ENCODE measurements at regions not wholly inside any gene's neighbourhood (a gene's known extent, or its start where the extent isn't known, plus 50 kb on each side); places are given as distances from the start of the nearest gene placed in this dataset.

GRCh38 chr2:136363900-136364299 lies 246.0 kb upstream of the CXCR4 start:
- DNase-seq = no peak
- Histone ChIP-seq H3K9ac (ENCODE audit: low read length) (no peak overlapping the region), H3K9me2 (replicated peaks; ENCODE audit: insufficient read depth, low read length) (no peaks in the 10 kb centered on the region), H4K20me1 (ENCODE audit: insufficient read depth, low read depth, low read length) (no peaks in the 10 kb centered on the region), H3K36me3 (ENCODE audit: insufficient read depth, low read length) (no peaks in the 10 kb centered on the region), H3K4me1 (ENCODE audit: low read length) (no peaks in the 10 kb centered on the region), H3K27me3 (ENCODE audit: low read length) (no peaks in the 10 kb centered on the region), H3K9me3 (ENCODE audit: low read length) (no peaks in the 10 kb centered on the region), H3K27ac (ENCODE audit: low read length) (no peak overlapping the region), H3K4me2 (ENCODE audit: low read depth, low read length, poor library complexity, severe bottlenecking) (no peak overlapping the region), H3K79me2 (ENCODE audit: low read length) (no peaks in the 10 kb centered on the region), H3K4me3 (ENCODE audit: low read length) (no peak overlapping the region), H2AFZ (ENCODE audit: low read length) (no peak overlapping the region)

GRCh38 chr2:136363470-136363869 lies 245.5 kb upstream of the CXCR4 start:
- H3K4me2 ChIP-seq (ENCODE audit: low read depth, low read length, poor library complexity, severe bottlenecking) = no peak overlapping the region
- DNase-seq = no peak
- H3K79me2 ChIP-seq (ENCODE audit: low read length) = no peaks in the 10 kb centered on the region
- H3K4me3 ChIP-seq (ENCODE audit: low read length) = no peak overlapping the region
- H3K27ac ChIP-seq (ENCODE audit: low read length) = no peak overlapping the region
- H3K27me3 ChIP-seq (ENCODE audit: low read length) = no peaks in the 10 kb centered on the region
- no peaks in the 10 kb centered on the region for H3K9me3 ChIP-seq (ENCODE audit: low read length)
- H3K9ac ChIP-seq (ENCODE audit: low read length) = no peak overlapping the region
- H4K20me1 ChIP-seq (ENCODE audit: insufficient read depth, low read depth, low read length) = no peaks in the 10 kb centered on the region
- H2AFZ ChIP-seq (ENCODE audit: low read length) = no peak overlapping the region
- no peaks in the 10 kb centered on the region for H3K36me3 ChIP-seq (ENCODE audit: insufficient read depth, low read length)
- H3K4me1 ChIP-seq (ENCODE audit: low read length) = no peaks in the 10 kb centered on the region
- H3K9me2 ChIP-seq (replicated peaks; ENCODE audit: insufficient read depth, low read length) = no peaks in the 10 kb centered on the region

DNA sequence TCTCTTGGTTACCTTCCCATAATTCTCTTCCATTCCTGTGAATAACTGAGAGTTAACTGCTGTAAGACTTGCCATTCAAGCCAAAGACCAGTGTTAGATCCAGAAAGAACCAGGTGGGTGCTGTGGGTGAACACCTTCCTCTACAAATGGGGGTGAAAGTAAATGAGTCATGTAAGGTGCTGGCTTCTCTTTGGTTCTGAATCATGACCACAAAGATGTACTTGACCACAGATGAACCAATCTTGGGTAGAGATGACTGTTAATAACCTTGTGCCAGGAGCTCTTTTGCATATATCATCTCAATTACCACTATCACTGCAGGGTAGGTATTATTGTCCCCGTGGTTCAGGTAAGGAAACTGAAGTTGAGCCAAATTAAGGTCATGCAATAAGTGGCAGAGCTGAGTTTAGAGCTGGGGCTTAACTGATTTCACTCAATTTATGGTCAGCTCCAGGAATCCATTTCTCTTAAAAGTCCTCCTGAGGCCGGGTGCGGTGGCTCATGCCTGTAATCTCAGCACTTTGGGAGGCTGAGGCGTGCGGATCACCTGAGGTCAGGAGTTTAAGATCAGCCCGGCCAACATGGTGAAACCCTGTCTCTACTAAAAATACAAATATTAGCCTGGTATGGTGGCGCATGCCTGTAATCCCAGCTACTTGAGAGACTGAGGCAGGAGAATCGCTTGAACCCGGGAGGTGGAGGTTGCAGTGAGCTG lies 244.9 kb upstream of the CXCR4 start:
- no peaks in the 10 kb centered on the region for H3K4me1 ChIP-seq (ENCODE audit: low read length)
- no peaks in the 10 kb centered on the region for H3K9me2 ChIP-seq (replicated peaks; ENCODE audit: insufficient read depth, low read length)
- H3K79me2 ChIP-seq (ENCODE audit: low read length) = no peaks in the 10 kb centered on the region
- H3K9me3 ChIP-seq (ENCODE audit: low read length) = no peaks in the 10 kb centered on the region
- no peak overlapping the region for H3K9ac ChIP-seq (ENCODE audit: low read length)
- H3K36me3 ChIP-seq (ENCODE audit: insufficient read depth, low read length) = no peaks in the 10 kb centered on the region
- no peaks in the 10 kb centered on the region for H3K27me3 ChIP-seq (ENCODE audit: low read length)
- H3K4me2 ChIP-seq (ENCODE audit: low read depth, low read length, poor library complexity, severe bottlenecking) = no peak overlapping the region
- no peak overlapping the region for H3K27ac ChIP-seq (ENCODE audit: low read length)
- no peaks in the 10 kb centered on the region for H4K20me1 ChIP-seq (ENCODE audit: insufficient read depth, low read depth, low read length)
- no peak overlapping the region for H2AFZ ChIP-seq (ENCODE audit: low read length)
- no peak for DNase-seq
- H3K4me3 ChIP-seq (ENCODE audit: low read length) = no peak overlapping the region

DNA sequence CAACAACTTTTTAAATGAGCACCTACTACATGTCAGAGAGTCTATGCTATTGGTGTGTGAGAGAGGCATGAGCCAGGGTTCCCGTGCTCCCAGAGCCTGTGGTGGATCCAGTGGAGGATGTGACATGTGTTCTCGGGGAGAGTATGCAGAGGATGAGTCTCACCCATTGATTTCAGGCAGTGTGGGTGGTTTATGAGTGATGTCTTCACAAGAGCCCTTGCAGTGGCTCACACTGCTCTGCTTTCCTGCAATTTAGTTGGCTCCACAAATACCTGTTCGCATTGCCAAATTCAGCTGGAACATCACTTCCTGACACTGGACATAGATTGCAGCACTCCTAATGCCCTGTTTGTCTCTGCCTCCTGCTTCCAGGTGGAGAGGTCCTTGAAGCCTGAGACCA lies 243.6 kb upstream of the CXCR4 start:
- no peaks in the 10 kb centered on the region for H3K79me2 ChIP-seq (ENCODE audit: low read length)
- no peaks in the 10 kb centered on the region for H3K9me2 ChIP-seq (replicated peaks; ENCODE audit: insufficient read depth, low read length)
- H3K36me3 ChIP-seq (ENCODE audit: insufficient read depth, low read length) = no peaks in the 10 kb centered on the region
- DNase-seq = no peak
- no peaks in the 10 kb centered on the region for H4K20me1 ChIP-seq (ENCODE audit: insufficient read depth, low read depth, low read length)
- no peaks in the 10 kb centered on the region for H3K9me3 ChIP-seq (ENCODE audit: low read length)
- no peak overlapping the region for H3K9ac ChIP-seq (ENCODE audit: low read length)
- no peak overlapping the region for H3K4me3 ChIP-seq (ENCODE audit: low read length)
- no peaks in the 10 kb centered on the region for H3K4me1 ChIP-seq (ENCODE audit: low read length)
- no peak overlapping the region for H3K27ac ChIP-seq (ENCODE audit: low read length)
- no peak overlapping the region for H3K4me2 ChIP-seq (ENCODE audit: low read depth, low read length, poor library complexity, severe bottlenecking)
- no peak overlapping the region for H2AFZ ChIP-seq (ENCODE audit: low read length)
- no peaks in the 10 kb centered on the region for H3K27me3 ChIP-seq (ENCODE audit: low read length)

- Histone ChIP-seq H2AFZ (ENCODE audit: low read length) (no peak overlapping the region), H4K20me1 (ENCODE audit: insufficient read depth, low read depth, low read length) (no peaks in the 10 kb centered on the region), H3K4me2 (ENCODE audit: low read depth, low read length, poor library complexity, severe bottlenecking) (no peak overlapping the region), H3K27ac (ENCODE audit: low read length) (no peak overlapping the region), H3K27me3 (ENCODE audit: low read length) (no peaks in the 10 kb centered on the region), H3K79me2 (ENCODE audit: low read length) (no peaks in the 10 kb centered on the region), H3K9ac (ENCODE audit: low read length) (no peak overlapping the region), H3K4me3 (ENCODE audit: low read length) (no peak overlapping the region), H3K9me2 (replicated peaks; ENCODE audit: insufficient read depth, low read length) (no peaks in the 10 kb centered on the region), H3K36me3 (ENCODE audit: insufficient read depth, low read length) (no peaks in the 10 kb centered on the region), H3K4me1 (ENCODE audit: low read length) (no peaks in the 10 kb centered on the region), H3K9me3 (ENCODE audit: low read length) (no peaks in the 10 kb centered on the region)
- no peak for DNase-seq
Observed at GRCh38 chr2:136360790-136361189, 242.8 kb upstream of the CXCR4 start.

DNA sequence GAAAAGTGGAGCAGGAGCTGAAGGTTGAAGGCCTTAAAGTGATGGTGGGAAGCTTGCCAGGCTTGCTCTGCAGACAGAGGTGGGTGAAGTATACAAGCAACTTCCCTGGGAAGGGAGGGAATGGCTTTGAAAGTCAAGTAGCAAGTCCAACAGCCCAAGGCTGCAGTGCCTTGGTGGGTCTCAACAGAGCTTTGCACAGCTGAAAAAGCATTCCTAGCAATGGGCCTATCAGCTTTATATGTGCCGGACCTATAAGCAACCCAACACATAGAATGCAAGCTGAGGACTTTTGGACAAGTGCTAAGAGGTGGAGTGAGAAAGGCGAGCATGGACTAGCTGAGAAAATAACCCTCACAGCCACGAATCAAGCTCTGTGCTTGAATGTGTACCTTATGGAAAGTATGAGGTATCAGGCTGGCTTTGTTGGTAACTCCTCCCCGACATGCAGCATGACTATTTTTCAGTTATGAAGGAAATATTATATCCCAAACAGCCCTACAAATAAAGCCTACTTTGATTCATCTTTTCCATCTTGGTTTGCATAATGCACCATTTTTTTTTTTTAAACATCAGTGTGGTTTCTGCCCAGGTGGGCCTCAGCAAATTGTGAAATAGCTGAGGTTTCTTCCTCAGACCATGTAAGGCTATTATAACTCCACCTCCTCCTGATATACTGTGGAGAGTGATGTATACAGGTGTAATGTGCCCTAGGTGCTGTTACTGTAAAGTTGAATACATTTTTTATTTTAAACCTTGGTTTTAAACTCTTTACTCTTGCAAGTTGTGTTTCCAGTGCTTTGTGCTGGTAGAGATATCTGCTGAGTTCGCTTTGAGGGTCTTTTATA lies 241.4 kb upstream of the CXCR4 start:
- no peaks in the 10 kb centered on the region for H3K4me1 ChIP-seq (ENCODE audit: low read length)
- no peaks in the 10 kb centered on the region for H3K36me3 ChIP-seq (ENCODE audit: insufficient read depth, low read length)
- no peak overlapping the region for H2AFZ ChIP-seq (ENCODE audit: low read length)
- H3K4me3 ChIP-seq (ENCODE audit: low read length) = no peak overlapping the region
- H3K9ac ChIP-seq (ENCODE audit: low read length) = no peak overlapping the region
- no peak overlapping the region for H3K27ac ChIP-seq (ENCODE audit: low read length)
- no peak overlapping the region for H3K4me2 ChIP-seq (ENCODE audit: low read depth, low read length, poor library complexity, severe bottlenecking)
- no peaks in the 10 kb centered on the region for H3K9me3 ChIP-seq (ENCODE audit: low read length)
- H3K9me2 ChIP-seq (replicated peaks; ENCODE audit: insufficient read depth, low read length) = no peaks in the 10 kb centered on the region
- no peaks in the 10 kb centered on the region for H3K79me2 ChIP-seq (ENCODE audit: low read length)
- DNase-seq = no peak
- H4K20me1 ChIP-seq (ENCODE audit: insufficient read depth, low read depth, low read length) = no peaks in the 10 kb centered on the region
- no peaks in the 10 kb centered on the region for H3K27me3 ChIP-seq (ENCODE audit: low read length)

DNA sequence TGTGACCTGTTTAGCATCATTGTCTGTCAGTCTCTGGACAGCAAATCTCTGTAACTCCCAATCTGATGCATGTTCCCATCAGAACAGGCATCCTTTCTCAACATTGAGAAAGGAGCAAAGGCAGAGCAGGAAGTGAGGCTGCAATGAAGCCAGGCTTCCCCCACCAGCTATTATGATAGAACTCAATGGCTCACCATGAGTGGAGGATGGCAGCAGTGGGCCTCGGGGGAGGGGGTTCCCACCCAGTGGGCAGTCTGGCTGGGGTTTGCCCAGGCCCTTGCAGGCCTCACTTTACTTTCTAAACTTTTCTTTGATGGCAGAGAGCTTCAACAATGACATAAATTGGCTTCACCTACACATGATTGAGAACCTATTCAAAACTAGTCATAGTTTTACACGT lies 240.6 kb upstream of the CXCR4 start:
- H2AFZ ChIP-seq (ENCODE audit: low read length) = no peak overlapping the region
- H3K4me2 ChIP-seq (ENCODE audit: low read depth, low read length, poor library complexity, severe bottlenecking) = no peak overlapping the region
- H3K27ac ChIP-seq (ENCODE audit: low read length) = no peak overlapping the region
- no peak for DNase-seq
- no peaks in the 10 kb centered on the region for H3K27me3 ChIP-seq (ENCODE audit: low read length)
- H4K20me1 ChIP-seq (ENCODE audit: insufficient read depth, low read depth, low read length) = no peaks in the 10 kb centered on the region
- H3K4me1 ChIP-seq (ENCODE audit: low read length) = no peaks in the 10 kb centered on the region
- H3K9me2 ChIP-seq (replicated peaks; ENCODE audit: insufficient read depth, low read length) = no peaks in the 10 kb centered on the region
- H3K79me2 ChIP-seq (ENCODE audit: low read length) = no peaks in the 10 kb centered on the region
- H3K9me3 ChIP-seq (ENCODE audit: low read length) = no peaks in the 10 kb centered on the region
- no peak overlapping the region for H3K9ac ChIP-seq (ENCODE audit: low read length)
- no peaks in the 10 kb centered on the region for H3K36me3 ChIP-seq (ENCODE audit: insufficient read depth, low read length)
- no peak overlapping the region for H3K4me3 ChIP-seq (ENCODE audit: low read length)

GRCh38 chr2:136357007-136357380 lies 239.0 kb upstream of the CXCR4 start:
- no peak overlapping the region for H3K4me3 ChIP-seq (ENCODE audit: low read length)
- H2AFZ ChIP-seq (ENCODE audit: low read length) = no peak overlapping the region
- H3K9me2 ChIP-seq (replicated peaks; ENCODE audit: insufficient read depth, low read length) = no peaks in the 10 kb centered on the region
- no peak overlapping the region for H3K9ac ChIP-seq (ENCODE audit: low read length)
- no peaks in the 10 kb centered on the region for H3K79me2 ChIP-seq (ENCODE audit: low read length)
- H3K27me3 ChIP-seq (ENCODE audit: low read length) = no peaks in the 10 kb centered on the region
- no peaks in the 10 kb centered on the region for H3K9me3 ChIP-seq (ENCODE audit: low read length)
- H4K20me1 ChIP-seq (ENCODE audit: insufficient read depth, low read depth, low read length) = no peaks in the 10 kb centered on the region
- no peak for DNase-seq
- H3K36me3 ChIP-seq (ENCODE audit: insufficient read depth, low read length) = no peaks in the 10 kb centered on the region
- H3K4me2 ChIP-seq (ENCODE audit: low read depth, low read length, poor library complexity, severe bottlenecking) = no peak overlapping the region
- no peak overlapping the region for H3K27ac ChIP-seq (ENCODE audit: low read length)
- H3K4me1 ChIP-seq (ENCODE audit: low read length) = no peaks in the 10 kb centered on the region
